ENCODE measurements at regions not wholly inside any gene's neighbourhood (a gene's known extent, or its start where the extent isn't known, plus 50 kb on each side); places are given as distances from the start of the nearest gene placed in this dataset.

DNA sequence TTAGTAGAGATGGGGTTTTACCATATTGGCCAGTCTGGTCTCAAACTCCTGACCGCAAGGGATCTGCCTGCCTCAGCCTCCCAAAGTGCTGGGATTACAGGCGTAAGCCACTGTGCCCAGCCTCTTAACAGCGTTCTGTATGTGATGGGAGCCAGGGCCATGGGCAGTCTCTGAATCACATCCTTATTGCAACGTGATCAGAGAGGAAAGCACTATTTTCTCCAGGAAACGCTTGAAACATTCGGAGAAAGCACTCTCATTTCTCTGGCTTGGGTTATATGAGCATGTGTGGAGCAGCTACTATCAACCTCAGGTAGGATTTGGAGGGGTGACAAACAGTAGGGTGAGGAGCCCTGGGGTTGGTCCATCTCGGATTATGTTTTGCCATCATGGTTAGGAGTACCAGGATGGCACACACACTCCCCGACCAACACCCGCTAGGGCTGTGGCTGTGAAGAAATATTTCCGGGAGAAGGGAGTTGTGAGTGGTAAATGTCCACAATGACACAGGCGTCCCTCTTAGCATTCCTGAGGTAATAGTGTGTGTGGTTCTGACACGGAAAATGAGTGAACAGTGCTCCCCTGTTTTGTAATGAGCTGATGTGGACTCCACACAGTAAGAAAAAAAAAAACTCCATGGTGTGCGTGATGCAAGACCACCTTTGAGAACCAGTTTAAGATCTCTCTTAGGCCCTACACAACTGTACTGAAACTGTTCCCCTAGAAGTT is 406.2 kb upstream of the ZNF608 start:
- DNase-seq (ENCODE audit: low read depth, low spot score) = no peak
- ChIA-PET POLR2A (no interaction called here), CTCF (no interaction called here)
- TF ChIP-seq, protein P1, sequence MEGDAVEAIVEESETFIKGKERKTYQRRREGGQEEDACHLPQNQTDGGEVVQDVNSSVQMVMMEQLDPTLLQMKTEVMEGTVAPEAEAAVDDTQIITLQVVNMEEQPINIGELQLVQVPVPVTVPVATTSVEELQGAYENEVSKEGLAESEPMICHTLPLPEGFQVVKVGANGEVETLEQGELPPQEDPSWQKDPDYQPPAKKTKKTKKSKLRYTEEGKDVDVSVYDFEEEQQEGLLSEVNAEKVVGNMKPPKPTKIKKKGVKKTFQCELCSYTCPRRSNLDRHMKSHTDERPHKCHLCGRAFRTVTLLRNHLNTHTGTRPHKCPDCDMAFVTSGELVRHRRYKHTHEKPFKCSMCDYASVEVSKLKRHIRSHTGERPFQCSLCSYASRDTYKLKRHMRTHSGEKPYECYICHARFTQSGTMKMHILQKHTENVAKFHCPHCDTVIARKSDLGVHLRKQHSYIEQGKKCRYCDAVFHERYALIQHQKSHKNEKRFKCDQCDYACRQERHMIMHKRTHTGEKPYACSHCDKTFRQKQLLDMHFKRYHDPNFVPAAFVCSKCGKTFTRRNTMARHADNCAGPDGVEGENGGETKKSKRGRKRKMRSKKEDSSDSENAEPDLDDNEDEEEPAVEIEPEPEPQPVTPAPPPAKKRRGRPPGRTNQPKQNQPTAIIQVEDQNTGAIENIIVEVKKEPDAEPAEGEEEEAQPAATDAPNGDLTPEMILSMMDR (IDR thresholded peaks at IDR 0.05; ENCODE audit: insufficient read depth, low read length, missing control alignments) = no peak
- no peak overlapping the region for H3K4me3 ChIP-seq (ENCODE audit: low read depth, low read length)

DNA sequence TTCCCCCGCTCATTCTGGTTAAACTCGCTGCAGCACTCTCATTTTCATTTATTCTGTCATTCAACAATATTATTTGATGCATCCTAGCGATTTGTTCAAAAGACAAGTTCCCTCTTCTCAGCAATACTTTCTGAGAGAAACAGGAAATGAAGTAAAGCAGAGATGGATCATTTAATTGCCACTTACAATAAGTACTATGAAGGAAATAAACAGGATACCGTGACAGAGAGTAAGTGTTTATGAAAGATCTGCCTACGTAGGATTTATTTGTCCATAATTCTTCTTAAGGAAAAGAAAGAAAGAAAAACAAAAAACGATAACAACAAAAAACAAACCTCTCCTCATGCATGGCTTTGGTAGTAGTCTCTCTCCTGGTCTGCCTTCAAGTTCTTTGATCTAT is 406.8 kb upstream of the ZNF608 start:
- H3K4me3 ChIP-seq (ENCODE audit: low read depth, low read length) = no peak overlapping the region
- ChIA-PET POLR2A (no interaction called here), CTCF (no interaction called here)
- TF ChIP-seq, protein P1 (IDR thresholded peaks at IDR 0.05; ENCODE audit: insufficient read depth, low read length, missing control alignments) = no peak
- DNase-seq (ENCODE audit: low read depth, low spot score) = no peak

DNA sequence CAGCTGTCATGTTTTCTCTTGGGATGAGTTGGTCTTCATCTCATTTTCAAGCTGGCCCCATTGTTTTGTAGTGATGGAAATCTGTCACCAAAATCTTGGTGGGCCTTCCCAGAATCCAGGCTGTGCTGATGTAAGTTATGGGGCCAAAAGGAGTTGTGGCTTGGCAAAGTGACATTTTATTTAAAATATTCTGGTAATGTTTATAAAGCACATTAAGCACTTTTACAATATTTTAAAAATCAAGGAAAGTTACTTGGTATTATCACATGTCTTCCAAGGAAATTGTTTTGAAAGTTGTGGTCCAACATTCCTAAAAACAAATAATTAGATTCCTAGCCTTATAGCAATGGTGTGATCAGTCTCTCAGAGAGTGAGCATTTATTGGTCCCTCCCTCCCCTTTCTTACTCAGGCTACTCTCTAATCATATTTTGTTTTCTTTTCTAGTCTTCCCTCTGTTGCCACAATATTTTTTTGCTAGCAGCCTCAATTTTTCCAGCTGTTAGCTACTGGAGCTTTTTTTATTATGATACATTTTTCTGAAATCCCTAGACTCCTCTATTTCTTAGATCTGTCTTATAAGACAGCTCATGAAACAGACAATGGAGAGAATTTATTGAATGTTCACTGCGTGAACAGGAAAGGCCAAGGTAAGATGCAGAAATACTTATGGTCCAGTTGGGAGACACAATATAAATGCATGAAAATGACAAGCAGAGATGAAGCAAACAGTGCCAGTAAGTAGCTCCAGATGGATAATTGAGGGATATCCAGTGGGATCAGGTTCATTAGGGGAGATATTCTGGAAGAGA is 408.1 kb upstream of the ZNF608 start:
- TF ChIP-seq, protein P1 (IDR thresholded peaks at IDR 0.05; ENCODE audit: insufficient read depth, low read length, missing control alignments) = no peak
- no peak overlapping the region for H3K4me3 ChIP-seq (ENCODE audit: low read depth, low read length)
- POLR2A ChIA-PET = no interaction called here
- DNase-seq (ENCODE audit: low read depth, low spot score) = no peak
- CTCF ChIA-PET = interaction anchor here (0.9 kb wide), 1 partner anchor 16 kb away, joined by 3 read pairs; no protein-coding TSS in a partner anchor

DNA sequence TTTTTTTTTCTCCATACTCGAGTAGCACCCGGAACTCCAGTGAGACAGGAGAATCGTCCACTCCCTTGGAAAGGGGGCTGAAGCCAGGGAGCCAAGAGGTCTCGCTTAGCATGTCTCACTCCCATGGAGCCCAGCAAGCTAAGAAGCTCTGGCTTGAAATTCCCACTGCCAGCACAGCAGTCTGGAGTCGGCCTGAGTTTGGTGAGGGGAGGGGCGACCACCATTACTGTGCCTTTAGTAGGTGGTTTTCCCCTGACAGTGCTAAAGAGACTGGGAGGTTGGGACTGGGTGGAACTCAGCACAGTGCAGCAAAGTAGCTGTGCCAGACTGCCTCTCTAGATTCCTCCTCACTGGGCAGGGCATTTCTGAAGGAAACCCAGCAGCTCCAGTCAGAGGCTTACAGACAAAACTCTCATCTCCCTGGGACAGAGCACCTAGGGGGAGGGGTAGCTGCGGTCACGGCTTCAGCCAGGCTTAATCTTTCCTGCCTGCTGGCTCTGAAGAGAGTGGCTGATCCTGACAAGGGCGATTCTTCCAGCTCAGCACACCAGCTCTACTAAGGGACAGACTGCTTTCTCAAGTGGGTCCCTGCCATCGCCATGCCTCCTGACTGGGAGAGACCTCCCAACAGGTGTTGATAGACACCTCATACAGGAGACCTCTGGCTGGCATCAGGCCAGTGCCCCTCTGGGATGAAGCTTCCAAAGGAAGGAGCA is 414.5 kb upstream of the ZNF608 start:
- CTCF ChIA-PET = no interaction called here
- no peak for DNase-seq (ENCODE audit: low read depth, low spot score)
- POLR2A ChIA-PET = no interaction called here

DNA sequence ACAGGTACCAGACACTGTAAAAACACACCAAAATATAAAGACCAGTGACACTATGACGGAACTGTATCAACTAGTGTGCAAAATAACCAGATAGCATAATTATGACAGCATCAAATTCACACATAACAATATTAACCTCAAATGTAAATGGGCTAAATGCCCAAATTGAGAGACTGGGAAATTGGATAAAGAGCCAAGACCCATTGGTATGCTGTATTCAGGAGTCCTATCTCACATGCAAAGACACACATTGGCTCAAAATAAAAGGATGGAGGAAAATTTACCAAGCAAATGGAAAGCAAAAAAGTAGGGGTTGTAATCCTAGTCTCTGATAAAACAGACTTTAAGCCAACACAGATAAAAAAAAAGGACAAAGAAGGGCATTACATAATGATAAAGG is 416.3 kb upstream of the ZNF608 start:
- H3K4me3 ChIP-seq (ENCODE audit: low read depth, low read length) = no peak overlapping the region
- CTCF ChIA-PET = no interaction called here
- TF ChIP-seq, protein P1 (IDR thresholded peaks at IDR 0.05; ENCODE audit: insufficient read depth, low read length, missing control alignments) = no peak
- no peak for DNase-seq (ENCODE audit: low read depth, low spot score)
- POLR2A ChIA-PET = no interaction called here

More for the DNA sequence above, 414.5 kb upstream of the ZNF608 start:
- H3K4me3 ChIP-seq (ENCODE audit: low read depth, low read length) = no peak overlapping the region
- TF ChIP-seq, protein P1 (IDR thresholded peaks at IDR 0.05; ENCODE audit: insufficient read depth, low read length, missing control alignments) = no peak

DNA sequence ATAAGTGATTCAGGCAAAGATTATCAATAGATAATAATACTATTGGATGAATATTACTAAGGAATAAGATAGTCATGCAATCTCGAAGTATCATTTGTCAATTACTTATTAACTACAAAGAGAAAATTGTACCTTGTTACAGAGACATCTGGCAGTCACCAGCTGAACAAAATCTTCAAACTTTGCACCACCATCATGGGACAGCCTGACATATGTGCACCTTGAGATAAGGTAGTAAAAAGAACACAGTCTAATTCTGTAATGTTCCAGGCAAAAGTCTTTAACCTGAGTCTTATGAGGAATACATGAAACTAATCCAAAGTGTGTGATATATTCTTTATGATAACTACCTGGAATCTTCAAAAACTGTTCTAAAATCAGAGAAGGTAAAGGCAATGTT is 423.0 kb upstream of the ZNF608 start:
- ChIA-PET CTCF (interaction anchor here (1.5 kb wide), 1 partner anchor 14 kb away, joined by 3 read pairs; no protein-coding TSS in a partner anchor), POLR2A (no interaction called here)
- no peak for DNase-seq (ENCODE audit: low read depth, low spot score)
- H3K4me3 ChIP-seq (ENCODE audit: low read depth, low read length) = no peak overlapping the region
- TF ChIP-seq, protein P1 (IDR thresholded peaks at IDR 0.05; ENCODE audit: insufficient read depth, low read length, missing control alignments) = no peak
